DND-41 (cell line): ENCODE measurements at regions not wholly inside any gene's neighbourhood (a gene's known extent, or its start where the extent isn't known, plus 50 kb on each side); places are given as distances from the start of the nearest gene placed in this dataset.

Experiments
- CTCF ChIP-seq: IDR thresholded peaks from 2 replicates; pipeline ENCODE4 v1.5.1; 2012; ENCODE audit warnings: borderline replicate concordance, low read length, moderate library complexity, mild to moderate bottlenecking; ENCODE audit not compliant: poor library complexity, severe bottlenecking; ENCODE audit errors: extremely low read depth
- EZH2 ChIP-seq: IDR thresholded peaks from 3 replicates; pipeline ENCODE4 v1.6.1; 2012; ENCODE audit warnings: borderline replicate concordance, low read depth, mild to moderate bottlenecking, moderate library complexity, low read length, inconsistent platforms; ENCODE audit not compliant: severe bottlenecking

GRCh38 chr18:76055025-76055424 lies 440.0 kb downstream of the ZNF516 start:
- TF ChIP-seq CTCF (no peak), EZH2 (no peak)
